ENCODE measurements at regions not wholly inside any gene's neighbourhood (a gene's known extent, or its start where the extent isn't known, plus 50 kb on each side); places are given as distances from the start of the nearest gene placed in this dataset.
A peak's percentile ranks its signal among the peaks of the same experiment; 100 is the strongest.

DNA sequence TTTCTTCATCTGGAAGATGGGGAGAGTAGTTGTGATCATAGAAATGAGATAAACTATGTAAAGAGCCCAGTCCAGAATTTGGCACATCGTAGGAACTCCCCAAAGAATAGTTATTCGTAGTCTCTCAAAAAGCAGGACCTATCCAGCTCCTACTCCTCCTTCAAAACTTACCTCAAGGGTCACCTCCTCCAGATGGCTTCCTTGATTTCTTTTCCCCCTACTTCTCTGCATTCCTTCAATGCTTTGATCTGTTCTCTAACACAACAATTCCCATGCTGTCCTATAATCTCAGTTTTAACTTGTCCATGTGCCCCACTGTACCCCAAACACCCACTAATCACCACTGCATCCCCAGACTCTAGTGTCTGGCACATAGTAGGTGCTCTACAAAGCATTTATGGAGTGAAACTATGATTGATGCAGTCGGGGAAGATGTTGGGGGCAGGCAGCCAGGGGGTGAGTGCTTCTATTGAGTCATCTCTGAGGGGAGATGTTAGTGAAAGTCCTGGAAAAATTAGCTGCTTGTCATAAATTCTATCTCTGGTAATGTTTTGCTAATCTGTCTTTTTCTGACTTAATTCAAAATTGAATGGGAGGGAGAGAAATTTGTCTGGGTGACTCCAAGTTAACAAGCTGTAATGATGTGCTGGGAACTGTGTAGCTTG is 181.3 kb upstream of the KCNG1 start:
- TF ChIP-seq, protein P1, sequence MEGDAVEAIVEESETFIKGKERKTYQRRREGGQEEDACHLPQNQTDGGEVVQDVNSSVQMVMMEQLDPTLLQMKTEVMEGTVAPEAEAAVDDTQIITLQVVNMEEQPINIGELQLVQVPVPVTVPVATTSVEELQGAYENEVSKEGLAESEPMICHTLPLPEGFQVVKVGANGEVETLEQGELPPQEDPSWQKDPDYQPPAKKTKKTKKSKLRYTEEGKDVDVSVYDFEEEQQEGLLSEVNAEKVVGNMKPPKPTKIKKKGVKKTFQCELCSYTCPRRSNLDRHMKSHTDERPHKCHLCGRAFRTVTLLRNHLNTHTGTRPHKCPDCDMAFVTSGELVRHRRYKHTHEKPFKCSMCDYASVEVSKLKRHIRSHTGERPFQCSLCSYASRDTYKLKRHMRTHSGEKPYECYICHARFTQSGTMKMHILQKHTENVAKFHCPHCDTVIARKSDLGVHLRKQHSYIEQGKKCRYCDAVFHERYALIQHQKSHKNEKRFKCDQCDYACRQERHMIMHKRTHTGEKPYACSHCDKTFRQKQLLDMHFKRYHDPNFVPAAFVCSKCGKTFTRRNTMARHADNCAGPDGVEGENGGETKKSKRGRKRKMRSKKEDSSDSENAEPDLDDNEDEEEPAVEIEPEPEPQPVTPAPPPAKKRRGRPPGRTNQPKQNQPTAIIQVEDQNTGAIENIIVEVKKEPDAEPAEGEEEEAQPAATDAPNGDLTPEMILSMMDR (conservative IDR thresholded peaks at IDR 0.05; ENCODE audit: low read length): no peak
- no peak overlapping the region for H3K4me3 ChIP-seq (ENCODE audit: low read length)
- no peak for DNase-seq (ENCODE audit: low read depth)

DNA sequence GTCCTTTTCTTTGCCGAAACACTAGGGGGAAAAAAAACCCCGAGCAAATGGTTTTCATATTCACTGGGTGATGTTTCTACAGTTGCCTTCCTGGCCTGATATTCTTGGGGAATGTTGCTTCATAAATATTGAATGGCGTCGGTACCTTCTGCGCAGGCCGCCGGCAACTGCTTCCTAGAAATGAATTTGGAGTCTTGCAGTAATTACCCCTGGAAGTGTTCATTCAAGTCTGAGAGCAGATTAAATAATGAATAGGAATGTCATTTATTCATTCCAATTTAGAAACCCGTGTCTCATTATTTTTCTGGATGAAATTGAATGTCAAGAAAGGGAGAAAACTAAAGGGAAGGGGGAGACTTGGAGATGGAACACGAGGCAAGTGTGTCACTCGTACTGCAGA is 179.4 kb upstream of the KCNG1 start:
- H3K4me3 ChIP-seq (ENCODE audit: low read length): no peak overlapping the region
- TF ChIP-seq, protein P1 (conservative IDR thresholded peaks at IDR 0.05; ENCODE audit: low read length): no peak
- no peak for DNase-seq (ENCODE audit: low read depth)

DNA sequence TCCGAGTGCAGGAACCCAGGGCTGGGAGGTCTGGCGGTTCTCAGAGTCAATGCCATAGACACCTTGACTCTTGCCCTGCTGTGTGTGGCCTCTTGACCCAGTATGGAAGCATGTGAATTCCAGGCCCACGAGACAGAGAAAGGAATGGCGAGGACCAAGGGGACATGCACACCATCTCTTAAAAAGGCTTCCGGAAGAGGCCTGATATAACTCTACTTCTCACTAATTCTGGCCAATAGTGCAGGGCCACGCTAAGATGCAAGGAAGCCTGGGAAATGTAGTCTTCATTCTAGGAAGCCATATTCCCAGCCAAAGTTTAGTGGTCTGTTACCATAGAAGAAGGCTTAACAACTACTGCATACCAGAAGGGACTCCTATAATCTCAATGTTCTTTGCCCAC is 177.0 kb upstream of the KCNG1 start:
- TF ChIP-seq, protein P1 (conservative IDR thresholded peaks at IDR 0.05; ENCODE audit: low read length): no peak
- no peak for DNase-seq (ENCODE audit: low read depth)
- H3K4me3 ChIP-seq (ENCODE audit: low read length): no peak overlapping the region

DNA sequence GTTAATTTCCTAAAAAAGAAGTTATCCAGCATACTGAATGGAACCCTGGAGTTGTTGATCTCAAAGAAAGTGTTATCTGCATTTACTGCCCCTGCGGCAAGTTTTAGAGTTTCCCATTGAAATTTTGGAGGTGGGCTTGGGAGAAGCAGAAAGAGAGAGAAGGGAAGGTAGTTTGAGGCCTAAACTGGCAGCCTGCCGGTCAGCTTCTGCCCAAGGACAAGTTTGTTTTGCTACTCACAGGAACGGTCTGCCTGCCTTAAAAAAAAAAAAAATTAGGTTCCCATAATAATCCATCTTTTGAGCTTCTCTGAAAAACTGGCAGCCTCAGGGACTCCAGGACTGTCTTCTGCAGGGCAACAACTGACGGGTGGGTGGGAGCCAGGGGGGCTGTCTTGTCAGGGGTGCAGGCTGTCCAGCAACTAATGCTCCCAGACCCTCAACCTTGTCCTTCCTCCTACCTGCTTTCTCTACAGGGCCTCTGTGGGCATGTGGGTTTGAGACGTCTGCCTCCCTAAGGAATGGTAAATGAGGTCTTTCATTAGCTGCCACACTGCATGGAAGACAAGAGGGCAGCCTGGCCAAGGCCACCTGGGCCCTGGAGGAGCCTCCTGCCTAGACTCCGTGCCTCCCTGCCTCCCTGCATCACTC is 176.1 kb upstream of the KCNG1 start:
- DNase-seq (ENCODE audit: low read depth): no peak
- TF ChIP-seq, protein P1 (conservative IDR thresholded peaks at IDR 0.05; ENCODE audit: low read length): no peak
- no peak overlapping the region for H3K4me3 ChIP-seq (ENCODE audit: low read length)

DNA sequence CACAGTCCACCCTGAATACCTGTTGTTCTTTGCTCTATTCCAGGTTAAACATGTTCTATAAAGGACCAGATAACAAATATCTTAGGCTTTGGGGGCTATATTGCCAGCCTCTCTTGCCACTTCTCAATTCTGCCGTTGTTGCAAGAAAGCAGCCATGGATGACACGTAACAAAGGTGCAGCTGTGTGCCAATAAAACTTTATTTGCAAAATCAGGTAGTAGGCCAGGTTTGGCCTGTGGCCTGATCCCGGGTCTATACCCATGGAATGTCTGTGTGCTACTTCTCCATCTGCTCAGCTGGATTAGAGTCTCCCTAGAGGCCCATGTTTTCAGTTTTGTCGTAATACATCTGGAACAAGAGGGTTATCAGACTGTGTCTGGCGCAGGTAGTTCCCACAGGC is 175.3 kb upstream of the KCNG1 start:
- no peak overlapping the region for H3K4me3 ChIP-seq (ENCODE audit: low read length)
- no peak for DNase-seq (ENCODE audit: low read depth)
- TF ChIP-seq, protein P1 (conservative IDR thresholded peaks at IDR 0.05; ENCODE audit: low read length): no peak

DNA sequence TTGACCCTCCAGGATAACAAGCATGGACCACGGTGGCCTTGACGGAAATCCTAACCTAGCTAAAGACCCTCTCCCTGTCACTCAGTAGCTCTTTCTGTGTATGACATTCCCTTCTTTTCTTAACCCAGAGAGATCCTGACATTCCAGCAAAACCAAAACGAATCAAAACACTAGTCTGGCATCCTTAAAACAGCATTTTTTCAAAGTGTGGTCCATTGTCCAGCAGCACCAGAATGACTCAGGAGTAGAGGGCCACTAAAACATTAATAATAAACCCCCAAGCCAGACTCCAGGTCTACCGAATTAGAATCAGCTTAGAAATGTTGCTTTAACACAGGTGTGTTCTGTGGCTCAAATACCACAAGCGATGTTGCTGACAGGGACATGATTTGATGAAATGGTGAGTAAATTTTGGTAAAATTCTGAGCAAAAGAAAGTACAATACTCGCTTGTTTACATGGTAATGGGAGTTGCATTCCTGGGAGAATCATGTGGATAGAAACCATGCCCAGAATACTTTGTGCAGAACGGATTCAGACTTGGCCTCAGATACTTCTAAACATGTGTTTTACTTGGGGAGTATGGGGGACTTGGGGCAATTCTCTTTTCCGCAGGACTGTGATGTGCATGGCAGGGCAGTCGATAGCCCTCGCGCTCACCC is 174.2 kb upstream of the KCNG1 start:
- TF ChIP-seq, protein P1 (conservative IDR thresholded peaks at IDR 0.05; ENCODE audit: low read length): no peak
- peak; percentile 41 for DNase-seq (ENCODE audit: low read depth)
- H3K4me3 ChIP-seq (ENCODE audit: low read length): no peak overlapping the region

DNA sequence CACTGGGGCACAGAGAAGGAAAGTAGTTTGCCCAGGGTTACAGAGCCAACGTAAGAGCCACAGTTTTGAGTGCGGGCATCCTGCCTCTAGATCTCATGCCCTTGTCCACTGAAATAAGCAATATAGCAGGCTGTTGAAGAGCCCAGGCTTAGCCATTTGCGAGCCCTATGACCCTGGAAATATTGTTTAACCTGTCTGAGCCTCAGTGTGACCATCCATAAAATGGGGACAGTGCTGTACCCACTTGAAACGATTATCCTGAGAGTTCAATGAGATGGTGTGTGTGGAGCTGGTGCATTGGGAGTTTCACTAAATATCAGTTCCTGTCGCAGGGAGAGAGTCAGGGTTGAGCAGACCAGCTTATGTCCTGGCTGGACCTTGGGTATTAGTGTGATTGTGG is 173.1 kb upstream of the KCNG1 start:
- TF ChIP-seq, protein P1 (conservative IDR thresholded peaks at IDR 0.05; ENCODE audit: low read length): no peak
- no peak for DNase-seq (ENCODE audit: low read depth)
- no peak overlapping the region for H3K4me3 ChIP-seq (ENCODE audit: low read length)
